GM23248 (cell line): ENCODE measurements at regions not wholly inside any gene's neighbourhood (a gene's known extent, or its start where the extent isn't known, plus 50 kb on each side); places are given as distances from the start of the nearest gene placed in this dataset.
"Not testable (repeated sequence)": the region's sequence is repeated elsewhere in the genome, so short reads cannot be mapped to it uniquely, and the experiment has no call there.

Experiments used
- DNase-seq: peaks from one replicate; pipeline ENCODE4 v3.0.0-alpha.2; 2015
- H2AFZ ChIP-seq: fragments of 200-600 bp; sonication (generic); 2 replicates; pipeline ENCODE4 v1.6.1; 2016; ENCODE audit warnings: antibody characterized with exemption
- H3F3A ChIP-seq: fragments of 200-600 bp; sonication (generic); 2 replicates; pipeline ENCODE4 v1.6.1; 2016; ENCODE audit warnings: mild to moderate bottlenecking, antibody characterized with exemption, mixed run types; ENCODE audit not compliant: insufficient read depth
- H3K27ac ChIP-seq: fragments of 200-600 bp; sonication (generic); 2 replicates; pipeline ENCODE4 v1.5.1; 2016; ENCODE audit warnings: mild to moderate bottlenecking
- H3K27me3 ChIP-seq: fragments of 200-600 bp; sonication (generic); replicated peaks from 2 replicates; pipeline ENCODE4 v1.6.1; 2016; ENCODE audit warnings: mild to moderate bottlenecking; ENCODE audit not compliant: insufficient read depth
- H3K36me3 ChIP-seq: fragments of 200-600 bp; sonication (generic); 2 replicates; pipeline ENCODE4 v1.6.1; 2016; ENCODE audit warnings: low read depth, mild to moderate bottlenecking
- H3K4me1 ChIP-seq: fragments of 200-600 bp; sonication (generic); 2 replicates; pipeline ENCODE4 v1.6.1; 2016; ENCODE audit warnings: mild to moderate bottlenecking; ENCODE audit not compliant: insufficient read depth
- H3K4me2 ChIP-seq: fragments of 200-600 bp; sonication (generic); one replicate; pipeline ENCODE4 v1.6.1; 2016; ENCODE audit warnings: mild to moderate bottlenecking; ENCODE audit not compliant: unreplicated experiment
- H3K4me3 ChIP-seq: fragments of 200-600 bp; sonication (generic); 2 replicates; pipeline ENCODE4 v1.5.1; 2016; ENCODE audit warnings: mild to moderate bottlenecking
- H3K79me2 ChIP-seq: fragments of 200-600 bp; sonication (generic); 2 replicates; pipeline ENCODE4 v1.6.1; 2016; ENCODE audit warnings: mild to moderate bottlenecking; ENCODE audit not compliant: insufficient read depth
- H3K9ac ChIP-seq: fragments of 200-600 bp; sonication (generic); 2 replicates; pipeline ENCODE4 v1.6.1; 2016; ENCODE audit warnings: mild to moderate bottlenecking
- H3K9me2 ChIP-seq: fragments of 200-600 bp; sonication (generic); 2 replicates; pipeline ENCODE4 v1.6.1; 2016; ENCODE audit warnings: mixed run types, mild to moderate bottlenecking, moderate library complexity; ENCODE audit not compliant: insufficient read depth
- H3K9me3 ChIP-seq: fragments of 200-600 bp; sonication (generic); one replicate; pipeline ENCODE4 v1.6.1; 2017; ENCODE audit warnings: low read depth
- H4K20me1 ChIP-seq: fragments of 200-600 bp; sonication (generic); 2 replicates; pipeline ENCODE4 v1.6.0; 2016; ENCODE audit not compliant: insufficient read depth
- EZH2 ChIP-seq: fragments of 200-600 bp; sonication (generic); IDR thresholded peaks from 2 replicates; pipeline ENCODE4 v1.6.1; 2018; ENCODE audit warnings: antibody characterized with exemption, mild to moderate bottlenecking; ENCODE audit not compliant: insufficient read depth, poor library complexity, severe bottlenecking
- EZH2phosphoT487 ChIP-seq: fragments of 200-600 bp; sonication (generic); IDR thresholded peaks from 2 replicates; pipeline ENCODE4 v1.6.1; 2018; ENCODE audit warnings: antibody characterized with exemption, moderate library complexity, mild to moderate bottlenecking, low read depth; ENCODE audit not compliant: insufficient read depth
- WGBS, 2 experiments: methylation state at CpG; one replicate each; pipeline ENCODE4 v1.1.6; 2015 to 2017; ENCODE audit warnings: low lambda C conversion rate in 2 of 2, low coverage in 1 of 2; ENCODE audit errors: missing lambda C conversion rate in 2 of 2; 5-methylcytosine and 5-hydroxymethylcytosine counted together
- in situ Hi-C: fragments of 300-500 bp; cut with MboI; formaldehyde crosslinking; loops from 2 replicates; pipeline ENCODE4 v1.15.0; 2020

DNA sequence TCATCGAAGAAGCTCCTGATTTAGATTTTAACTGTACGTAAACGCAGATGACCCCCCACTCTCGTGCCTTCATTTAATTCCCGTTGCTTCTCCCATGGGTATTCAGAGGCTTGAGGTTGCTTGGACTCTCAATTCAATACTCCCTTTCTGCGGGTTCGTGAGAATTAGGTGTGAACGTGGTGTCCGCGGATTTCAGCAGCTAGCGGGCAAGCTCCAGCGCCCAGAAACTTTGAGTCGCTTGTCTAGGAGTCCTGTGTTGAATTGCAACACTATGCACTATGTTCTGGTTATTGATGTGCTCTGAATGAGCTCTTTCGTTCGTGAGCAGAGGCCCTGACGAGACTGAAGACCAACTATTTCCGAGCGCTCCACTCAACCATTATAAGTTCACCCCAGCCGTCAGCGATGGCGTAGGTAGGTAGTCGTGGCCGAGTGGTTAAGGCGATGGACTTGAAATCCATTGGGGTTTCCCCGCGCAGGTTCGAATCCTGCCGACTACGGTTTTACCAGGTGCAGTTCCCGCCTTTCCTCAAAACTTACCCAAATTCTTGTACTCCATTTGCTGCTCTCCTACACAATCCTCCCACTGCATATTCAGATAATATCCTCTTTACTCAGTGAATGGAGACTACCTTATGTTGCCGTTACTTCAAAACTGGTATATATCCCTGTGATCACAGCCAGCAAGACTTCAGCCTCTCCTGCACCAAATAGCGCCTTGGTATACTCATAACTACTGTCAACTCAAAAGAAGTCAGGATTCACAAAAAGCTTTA lies 72.6 kb upstream of the ZNF184 start:
- Histone ChIP-seq H3K4me2 (peak overlapping the region; percentile 79), H3K9ac (no peak overlapping the region), H3K27me3 (0 out of 2 replicates have a peak, but pooled peaks cover 8% of the 10 kb centered on the region), H3K4me1 (peaks cover 8% of the 10 kb centered on the region), H3K27ac (no peak overlapping the region), H3K4me3 (peak overlapping the region; percentile 68), H2AFZ (peak overlapping the region; percentile 79), H4K20me1 (no peaks in the 10 kb centered on the region), H3K9me2 (no peaks in the 10 kb centered on the region), H3F3A (peaks cover 30% of the 10 kb centered on the region), H3K36me3 (no peaks in the 10 kb centered on the region), H3K79me2 (no peaks in the 10 kb centered on the region), H3K9me3 (no peaks in the 10 kb centered on the region)
- in situ Hi-C loops: no loop called here
- 4 to 6% methylated on average over 32 of the region's 32 CpGs for WGBS, 2 experiments
- TF ChIP-seq EZH2phosphoT487 (no peak), EZH2 (no peak)
- DNase-seq: peak; percentile 47

GRCh38 chr6:27544612-27545260 lies 71.8 kb upstream of the ZNF184 start:
- Histone ChIP-seq H2AFZ (peak overlapping the region; percentile 79), H3K4me3 (peak overlapping the region; percentile 68), H3K4me1 (peaks cover 8% of the 10 kb centered on the region), H3K4me2 (peak overlapping the region; percentile 79), H3K36me3 (no peaks in the 10 kb centered on the region), H3F3A (peaks cover 30% of the 10 kb centered on the region), H3K79me2 (no peaks in the 10 kb centered on the region), H3K9me3 (no peaks in the 10 kb centered on the region), H3K27me3 (0 out of 2 replicates have a peak, but pooled peaks cover 8% of the 10 kb centered on the region), H3K27ac (no peak overlapping the region), H4K20me1 (no peaks in the 10 kb centered on the region), H3K9ac (no peak overlapping the region), H3K9me2 (no peaks in the 10 kb centered on the region)
- 6 to 9% methylated on average over 20 of the region's 20 CpGs for WGBS, 2 experiments
- in situ Hi-C loops: no loop called here
- TF ChIP-seq EZH2phosphoT487: no peak
- no peak for TF ChIP-seq EZH2
- DNase-seq: peak; percentile 7

DNA sequence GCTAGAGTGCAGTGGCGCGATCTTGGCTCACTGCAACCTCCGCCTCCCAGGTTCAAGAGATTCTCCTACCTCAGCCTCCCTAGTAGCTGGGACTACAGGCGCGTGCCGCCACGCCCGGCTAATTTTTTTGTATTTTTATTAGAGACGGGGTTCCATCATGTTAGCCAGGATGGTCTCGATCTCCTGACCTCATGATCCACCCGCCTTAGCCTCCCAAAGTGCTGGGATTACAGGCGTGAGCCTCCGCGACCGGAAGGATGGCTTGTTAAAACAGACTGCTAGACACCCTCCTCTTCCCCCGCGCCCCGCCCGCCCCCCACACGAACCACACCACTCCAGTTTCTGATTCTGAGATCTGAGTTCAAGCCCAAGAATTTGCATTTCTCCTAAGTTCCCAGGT lies 71.2 kb upstream of the ZNF184 start:
- H3K36me3 ChIP-seq, H4K20me1 ChIP-seq, H3K9me3 ChIP-seq, H3K79me2 ChIP-seq, H3K9me2 ChIP-seq, H3K9ac ChIP-seq, H3K27me3 ChIP-seq, in situ Hi-C loops, H3K27ac ChIP-seq, H3K4me1 ChIP-seq, DNase-seq: not testable (repeated sequence)
- H3K4me3 ChIP-seq: peak overlapping the region; percentile 68
- H2AFZ ChIP-seq: peak overlapping the region; percentile 79
- 13 to 14% methylated on average over 12 to 20 of the region's 20 CpGs for WGBS, 2 experiments
- peak overlapping the region; percentile 79 for H3K4me2 ChIP-seq
- H3F3A ChIP-seq: peaks cover 30% of the 10 kb centered on the region

DNA sequence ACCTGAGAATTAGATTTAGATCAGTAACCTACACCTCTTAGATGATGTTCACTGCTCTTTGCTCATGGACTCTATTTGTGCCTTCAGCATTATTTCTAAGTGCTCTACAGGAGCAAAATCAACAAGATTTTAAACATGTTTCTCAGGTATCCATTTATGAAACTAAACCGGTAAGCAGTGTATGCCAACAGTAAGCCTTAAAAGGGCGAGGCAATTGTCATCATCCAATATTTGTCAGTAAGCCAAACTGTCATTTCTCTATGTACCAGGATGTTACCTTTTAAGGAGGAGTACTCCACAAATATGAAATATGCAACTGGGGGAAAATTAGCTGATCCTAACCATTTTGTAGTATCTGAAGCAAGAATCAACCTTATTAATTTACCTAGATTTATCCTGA lies 69.6 kb upstream of the ZNF184 start:
- Histone ChIP-seq H3K27me3 (0 out of 2 replicates have a peak, but pooled peaks cover 8% of the 10 kb centered on the region), H3K27ac (no peak overlapping the region), H3F3A (peaks cover 30% of the 10 kb centered on the region), H3K4me2 (no peak overlapping the region), H3K79me2 (no peaks in the 10 kb centered on the region), H3K9me3 (no peaks in the 10 kb centered on the region), H3K4me1 (no peaks in the 10 kb centered on the region), H3K36me3 (no peaks in the 10 kb centered on the region), H3K9me2 (no peaks in the 10 kb centered on the region), H4K20me1 (no peaks in the 10 kb centered on the region), H3K9ac (no peak overlapping the region), H2AFZ (no peak overlapping the region), H3K4me3 (no peak overlapping the region)
- no peak for DNase-seq
- no peak for TF ChIP-seq EZH2phosphoT487
- TF ChIP-seq EZH2: no peak
- in situ Hi-C loops: no loop called here
- WGBS, 2 experiments: 71 to 75% methylated on average over 2 of the region's 2 CpGs
